LNCaP clone FGC (cell line): ENCODE measurements at regions not wholly inside any gene's neighbourhood (a gene's known extent, or its start where the extent isn't known, plus 50 kb on each side); places are given as distances from the start of the nearest gene placed in this dataset.
"Not testable (repeated sequence)": the region's sequence is repeated elsewhere in the genome, so short reads cannot be mapped to it uniquely, and the experiment has no call there.

Source experiments
- DNase-seq: peaks from one replicate; pipeline ENCODE4 v3.0.0-alpha.2; 2011; ENCODE audit warnings: low read depth
- H3K4me3 ChIP-seq: 2 replicates; pipeline ENCODE4 v1.5.1; 2011; ENCODE audit warnings: mild to moderate bottlenecking, low read depth, low read length, control low read depth
- CTCF ChIP-seq: IDR thresholded peaks from 2 replicates; pipeline ENCODE4 v1.5.1; 2012; ENCODE audit warnings: mild to moderate bottlenecking; ENCODE audit not compliant: control insufficient read depth, insufficient read depth; ENCODE audit errors: extremely low read depth

DNA sequence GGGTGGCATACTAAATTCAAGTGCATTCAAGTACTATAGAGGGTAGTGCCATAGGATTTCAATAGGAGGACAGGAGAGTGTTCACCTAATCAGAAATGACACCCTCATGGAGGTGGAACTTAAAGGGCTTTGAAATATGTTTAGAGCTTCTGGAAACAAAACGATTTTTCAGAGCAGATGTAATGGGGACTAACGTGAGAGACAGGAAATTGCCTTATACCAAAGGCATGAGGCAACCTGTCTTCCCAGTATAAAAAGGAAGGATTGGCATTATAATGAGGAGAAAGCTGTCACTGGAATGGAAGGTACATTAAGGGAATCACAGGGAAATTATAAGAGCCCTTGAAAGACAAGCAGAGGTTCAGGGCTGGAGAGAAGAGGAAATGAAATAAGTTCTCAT lies 116.3 kb upstream of the PNPLA4 start:
- TF ChIP-seq CTCF, result no peak
- no peak overlapping the region for H3K4me3 ChIP-seq

DNA sequence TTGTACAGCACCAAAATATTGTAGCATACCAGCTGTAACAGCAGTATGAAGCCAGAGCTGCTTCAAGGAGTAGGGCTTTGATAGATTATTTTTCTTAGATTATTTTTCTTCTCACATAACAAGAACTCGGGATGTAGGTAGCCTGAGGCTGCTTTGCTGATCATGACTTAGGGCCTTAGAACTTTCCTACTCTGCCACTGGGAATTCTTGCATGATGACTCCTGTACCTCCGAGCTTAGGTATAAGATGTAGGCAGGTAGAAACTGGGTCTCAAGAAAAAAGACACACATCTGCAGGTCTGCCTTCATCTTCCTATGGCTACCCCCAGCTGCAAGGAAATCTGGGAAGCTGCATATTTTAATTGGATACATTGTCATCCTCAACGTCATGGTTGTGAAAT lies 115.9 kb upstream of the PNPLA4 start:
- TF ChIP-seq CTCF, result no peak
- no peak for DNase-seq
- H3K4me3 ChIP-seq, result no peak overlapping the region

More for the DNA sequence above, 116.3 kb upstream of the PNPLA4 start:
- no peak for DNase-seq

DNA sequence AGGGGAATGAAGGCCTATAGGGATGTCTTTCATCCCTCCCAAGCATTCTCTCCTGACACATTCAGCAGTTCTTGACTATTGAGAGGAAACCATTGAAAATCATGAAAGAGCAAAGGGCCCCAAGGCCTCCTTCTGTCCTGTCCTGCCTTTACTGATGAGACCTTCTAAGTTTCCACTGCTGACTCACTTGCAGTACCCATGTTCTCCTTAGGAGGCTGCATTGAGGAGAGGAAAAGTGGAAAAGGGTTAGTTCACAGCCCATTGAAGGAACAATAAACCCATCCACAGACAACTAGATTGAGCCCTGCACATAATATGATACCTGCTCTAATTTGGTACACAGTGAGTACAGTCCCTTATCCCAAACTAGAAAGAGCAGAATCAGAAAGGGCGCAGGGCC lies 115.1 kb upstream of the PNPLA4 start:
- TF ChIP-seq CTCF, result no peak
- no peak for DNase-seq

DNA sequence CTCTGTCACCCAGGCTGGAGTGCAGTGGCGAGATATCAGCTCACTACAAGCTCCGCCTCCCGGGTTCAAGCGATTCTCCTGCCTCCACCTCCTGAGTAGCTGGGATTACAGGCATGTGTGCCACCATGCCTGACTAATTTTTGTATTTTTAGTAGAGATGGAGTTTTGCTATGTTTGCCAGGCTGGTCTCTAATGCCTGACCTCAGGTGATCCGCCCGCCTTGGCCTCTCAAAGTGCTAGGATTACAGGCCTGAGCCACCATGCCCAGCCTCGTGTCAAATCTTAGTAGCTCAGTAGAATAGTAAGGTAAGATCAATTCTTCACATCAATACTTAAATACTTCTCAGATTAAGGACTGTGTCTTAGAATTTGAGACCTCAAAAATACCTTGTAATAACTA lies 112.5 kb upstream of the PNPLA4 start:
- DNase-seq, H3K4me3 ChIP-seq: not testable (repeated sequence)

More for the DNA sequence above, 115.1 kb upstream of the PNPLA4 start:
- H3K4me3 ChIP-seq, result no peak overlapping the region

DNA sequence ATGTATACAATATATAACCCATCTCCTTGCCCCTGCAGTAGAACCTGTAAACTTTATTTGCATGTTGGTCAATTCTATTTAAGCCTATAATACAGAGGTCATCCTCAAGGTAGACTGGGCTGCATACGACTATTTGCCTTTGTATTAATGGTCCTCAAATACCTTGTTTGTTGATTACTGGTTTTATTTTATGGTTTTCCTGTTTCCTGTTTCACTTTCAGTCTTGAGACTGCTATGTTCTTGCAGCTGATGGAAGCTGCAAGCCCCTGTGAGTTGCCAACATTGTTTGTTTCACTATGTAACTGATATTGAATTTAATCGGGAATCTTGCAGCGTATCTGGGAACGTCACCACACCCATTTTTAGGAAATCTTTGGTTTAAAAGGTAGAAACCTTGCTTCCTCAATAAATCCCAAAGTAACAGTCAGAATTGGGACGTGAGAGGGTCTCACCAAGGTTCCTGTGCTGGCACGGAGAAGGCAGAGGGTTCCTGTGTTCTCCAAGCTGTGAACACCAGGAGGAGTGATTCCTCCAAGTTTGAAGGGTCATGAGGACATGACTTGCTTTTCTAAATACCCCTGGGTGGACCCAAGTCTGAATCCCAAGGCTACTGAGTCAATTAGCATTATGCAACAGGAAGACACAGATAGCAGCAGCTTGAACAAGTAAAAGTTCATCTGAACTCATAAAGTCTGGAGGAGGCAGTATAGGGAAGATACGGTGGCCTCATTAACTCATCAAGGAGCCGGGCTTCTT lies 110.6 kb upstream of the PNPLA4 start:
- no peak overlapping the region for H3K4me3 ChIP-seq
- no peak for TF ChIP-seq CTCF
- no peak for DNase-seq

- TF ChIP-seq CTCF, result no peak
- no peak overlapping the region for H3K4me3 ChIP-seq
- no peak for DNase-seq
Observed at GRCh38 chrX:8036914-8037313, 109.7 kb upstream of the PNPLA4 start.

DNA sequence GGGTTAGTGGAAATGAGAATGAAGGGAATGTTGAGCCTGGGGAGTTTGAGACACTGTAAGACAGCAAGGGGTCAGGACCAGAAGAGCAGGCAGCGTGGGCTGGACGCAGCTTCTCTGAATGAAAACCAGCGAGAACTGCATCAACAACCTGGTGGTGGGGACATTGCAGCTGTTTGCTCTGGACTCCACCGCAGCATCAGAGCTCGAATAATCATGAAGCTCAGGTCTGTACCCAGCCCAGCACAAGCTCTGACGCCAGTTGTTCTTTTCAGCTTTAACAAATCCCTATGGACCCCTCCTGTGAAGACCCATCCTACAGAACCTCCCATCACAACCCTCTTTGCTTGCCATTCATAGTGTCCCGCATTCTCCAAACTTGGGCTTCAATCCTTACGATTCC lies 106.8 kb upstream of the PNPLA4 start:
- no peak for TF ChIP-seq CTCF
- no peak for DNase-seq
- H3K4me3 ChIP-seq, result no peak overlapping the region

- DNase-seq, result no peak
- no peak overlapping the region for H3K4me3 ChIP-seq
- no peak for TF ChIP-seq CTCF
Observed at GRCh38 chrX:8033175-8033574, 106.0 kb upstream of the PNPLA4 start.
